GM21515 (cell line): ENCODE measurements at regions not wholly inside any gene's neighbourhood (a gene's known extent, or its start where the extent isn't known, plus 50 kb on each side); places are given as distances from the start of the nearest gene placed in this dataset.

Experiments
- ATAC-seq: cut with Tn5 transposase; IDR thresholded peaks from one replicate; pipeline ENCODE4 v1.9.1; 2021; ENCODE audit not compliant: unreplicated experiment

- no peak for ATAC-seq
Measured at GRCh38 chr17:15177343-15177742, 87.8 kb downstream of the PMP22 start.

- no peak for ATAC-seq
Measured at GRCh38 chr17:15175356-15175755, 89.8 kb downstream of the PMP22 start.

DNA sequence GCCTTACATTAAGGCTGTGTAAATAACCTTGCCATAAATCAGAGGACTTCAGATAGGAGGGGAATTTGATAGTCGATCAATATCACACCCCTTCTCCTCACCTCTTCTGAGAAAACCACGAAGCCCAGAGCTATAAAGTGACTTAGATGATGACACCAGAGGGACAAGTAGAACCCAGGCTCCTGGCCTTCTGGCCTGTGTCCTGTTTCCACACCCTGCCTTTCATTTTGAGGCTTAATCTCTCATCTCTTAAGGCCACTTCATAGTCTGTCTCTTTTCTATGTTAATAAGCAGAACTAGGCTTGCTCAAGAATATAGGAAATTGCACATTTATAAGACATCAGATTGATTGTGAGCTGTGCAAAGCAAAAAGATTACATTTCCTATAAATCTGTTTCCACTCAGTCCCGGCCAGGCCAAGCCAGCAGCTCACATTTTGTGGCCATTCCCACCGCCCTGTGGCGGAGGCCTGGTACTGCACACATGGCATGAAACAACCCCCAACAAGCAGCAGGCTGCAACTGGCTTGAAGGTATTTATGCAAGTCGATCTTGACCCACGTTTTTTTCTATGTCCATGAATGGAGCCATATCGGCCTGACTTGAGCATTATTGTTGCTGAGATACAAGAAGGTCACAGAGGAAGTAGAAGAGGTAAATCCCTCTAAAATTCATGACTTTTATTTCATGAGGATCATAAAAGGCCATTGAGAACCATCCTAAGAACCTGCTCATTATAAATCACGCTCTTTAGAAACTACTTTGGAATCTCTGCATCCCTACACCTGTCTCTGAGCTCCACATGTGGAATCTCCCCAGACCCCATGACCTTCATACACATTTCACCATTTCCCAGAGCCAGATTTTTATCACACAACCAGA, 93.7 kb downstream of the PMP22 start:
- ATAC-seq: no peak

GRCh38 chr17:15169676-15170075, 95.5 kb downstream of the PMP22 start:
- no peak for ATAC-seq

DNA sequence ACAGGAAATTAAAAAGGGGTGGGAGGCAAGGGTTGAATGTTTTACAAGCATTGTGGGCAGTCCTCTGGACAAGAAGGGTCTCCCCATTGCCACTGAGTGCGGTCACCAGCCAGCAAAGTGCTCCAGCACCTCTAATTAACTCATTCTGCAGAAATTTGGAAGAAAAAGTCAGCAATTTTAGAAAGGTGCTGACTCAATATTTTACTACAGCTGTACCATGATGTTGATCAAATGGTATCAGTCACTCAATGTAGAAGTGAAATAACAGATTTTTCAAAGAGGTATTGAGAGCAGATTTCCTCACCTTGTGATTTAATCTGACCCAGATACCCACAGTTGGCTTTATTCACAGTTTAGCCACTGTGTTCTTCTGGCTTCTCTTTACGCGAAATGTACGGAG, 96.7 kb downstream of the PMP22 start:
- ATAC-seq: no peak

DNA sequence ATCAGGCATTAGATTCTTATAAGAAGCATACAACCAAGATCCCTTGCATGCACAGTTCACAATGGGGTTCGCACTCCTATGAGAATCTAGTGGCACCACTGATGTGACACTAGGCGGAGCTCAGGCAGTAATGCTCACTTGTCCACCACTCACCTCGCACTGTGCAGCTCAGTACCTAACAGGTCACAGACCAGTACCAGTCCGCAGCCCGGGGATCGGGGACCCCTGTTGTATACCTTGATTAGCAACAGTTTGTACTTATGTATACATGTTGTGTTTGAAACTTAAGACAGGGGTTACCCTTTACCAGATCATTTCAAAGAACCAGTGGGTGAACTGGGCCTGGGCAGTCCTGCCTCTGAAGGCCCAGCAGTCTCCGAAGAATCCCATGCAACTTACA, 103.7 kb downstream of the PMP22 start:
- ATAC-seq: no peak

GRCh38 chr17:15157051-15157450, 108.1 kb downstream of the PMP22 start:
- no peak for ATAC-seq

- no peak for ATAC-seq
Measured at GRCh38 chr17:15154618-15155017, 110.5 kb downstream of the PMP22 start.

- ATAC-seq: no peak
Measured at GRCh38 chr17:15145621-15146020, 119.5 kb downstream of the PMP22 start.

GRCh38 chr17:15143524-15143923, 121.6 kb downstream of the PMP22 start:
- no peak for ATAC-seq

DNA sequence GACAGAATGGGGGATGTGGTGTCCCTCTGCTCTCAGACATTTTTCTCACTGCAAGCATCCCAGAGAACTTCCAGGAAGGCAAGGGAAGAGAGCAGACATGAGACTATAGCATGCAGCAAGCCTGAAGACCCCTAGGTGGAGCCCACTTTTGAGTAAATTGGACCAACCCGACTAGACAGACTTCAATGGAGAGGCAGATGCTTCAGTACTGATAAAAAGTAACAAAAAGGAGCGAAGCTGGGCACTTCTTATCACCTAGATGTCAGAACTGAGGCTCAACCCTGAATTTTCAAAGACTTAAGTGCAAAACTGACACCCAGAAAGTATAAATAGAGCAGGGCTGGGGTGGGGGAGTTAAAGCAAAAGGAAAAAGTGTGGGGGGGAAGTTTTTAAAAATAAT, 130.8 kb downstream of the PMP22 start:
- no peak for ATAC-seq

GRCh38 chr17:15133826-15134225, 131.3 kb downstream of the PMP22 start:
- ATAC-seq: no peak

DNA sequence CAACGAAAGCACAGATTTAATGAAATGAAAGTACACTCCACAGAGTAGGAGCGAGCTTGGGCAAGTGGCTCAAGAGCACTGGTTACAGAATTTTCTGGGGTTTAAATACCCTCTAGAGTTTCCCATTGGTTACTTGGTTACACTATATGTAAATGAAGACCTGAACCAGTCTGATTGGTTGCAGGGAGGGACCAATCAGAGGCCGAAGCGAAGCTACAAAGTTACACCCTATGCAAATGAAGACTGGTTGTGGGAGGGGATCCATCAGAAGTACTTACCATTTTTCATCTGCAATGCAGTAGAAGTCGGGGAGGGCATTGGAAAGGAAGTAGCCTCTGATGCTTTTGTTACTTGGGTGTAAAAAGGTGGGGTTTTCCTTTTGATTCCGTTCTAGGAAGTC, 132.0 kb downstream of the PMP22 start:
- no peak for ATAC-seq

GRCh38 chr17:15130426-15130825, 134.7 kb downstream of the PMP22 start:
- ATAC-seq: no peak

DNA sequence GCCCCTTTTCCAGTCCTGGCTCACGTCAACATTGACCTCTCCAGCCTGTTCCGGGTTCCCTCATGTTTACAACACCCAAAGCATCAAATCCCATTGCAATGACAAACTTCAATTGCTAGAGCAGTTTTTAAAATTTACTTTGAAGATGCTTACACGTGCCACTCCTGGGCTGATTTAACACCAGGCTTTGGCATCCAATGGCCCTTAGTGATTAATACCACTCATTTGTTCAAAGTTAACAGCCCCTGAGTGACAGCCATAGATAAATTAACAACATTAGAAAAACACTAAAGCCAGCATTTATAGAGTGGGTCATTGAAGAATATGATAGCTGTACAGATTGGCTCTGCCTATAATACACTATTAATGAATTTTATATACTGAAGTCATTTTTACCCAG, 135.1 kb downstream of the PMP22 start:
- ATAC-seq: no peak

- no peak for ATAC-seq
Measured at GRCh38 chr17:15124746-15125145, 140.4 kb downstream of the PMP22 start.

DNA sequence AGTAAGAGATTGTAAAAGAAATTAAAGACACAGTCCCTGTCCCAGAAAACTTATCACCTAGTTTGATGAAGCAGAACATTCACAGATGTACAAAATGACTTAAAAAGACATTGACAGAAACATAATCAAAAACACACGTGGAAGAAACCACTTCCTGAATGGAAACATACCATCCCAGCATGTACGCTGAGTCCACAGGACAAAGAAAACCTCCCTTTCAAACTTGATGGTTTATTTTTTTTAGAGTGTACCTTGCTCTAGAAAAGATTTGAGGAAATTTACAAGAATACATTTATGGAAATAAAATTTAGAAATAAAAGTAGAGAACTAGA, 140.9 kb downstream of the PMP22 start:
- no peak for ATAC-seq

GRCh38 chr17:15123593-15124263, 141.4 kb downstream of the PMP22 start:
- ATAC-seq: no peak

- ATAC-seq: no peak
Measured at GRCh38 chr17:15122857-15123256, 142.3 kb downstream of the PMP22 start.

DNA sequence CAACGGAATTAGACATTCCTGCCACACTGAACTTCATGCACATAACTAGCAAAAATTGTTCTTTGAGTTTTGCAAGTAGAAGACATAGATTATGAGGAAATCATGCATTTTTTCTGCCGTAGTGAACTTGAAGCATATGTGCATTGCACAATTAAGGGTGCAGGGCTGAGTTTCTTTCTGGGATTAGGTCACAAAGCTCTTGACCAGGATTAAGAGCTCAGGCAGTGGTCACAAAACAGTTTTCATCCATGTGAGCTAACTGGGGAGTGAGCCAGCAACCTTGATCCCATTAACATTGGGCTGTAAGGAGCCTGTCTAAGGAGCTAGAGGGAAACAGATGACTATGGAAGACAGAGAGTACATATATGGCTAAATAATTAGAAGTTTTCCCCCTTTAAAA, 143.7 kb downstream of the PMP22 start:
- ATAC-seq: no peak

GRCh38 chr17:15119968-15120367, 145.2 kb downstream of the PMP22 start:
- ATAC-seq: no peak

GRCh38 chr17:15117239-15117638, 147.9 kb downstream of the PMP22 start:
- no peak for ATAC-seq
